Right ventricle myocardium superior (tissue), 1 donor: ENCODE measurements at regions not wholly inside any gene's neighbourhood (a gene's known extent, or its start where the extent isn't known, plus 50 kb on each side); places are given as distances from the start of the nearest gene placed in this dataset.
"Not testable (repeated sequence)": the region's sequence is repeated elsewhere in the genome, so short reads cannot be mapped to it uniquely, and the experiment has no call there.

Source experiments
- ATAC-seq: fragments of 200-7000 bp; cut with Tn5 transposase; one replicate; pipeline ENCODE4 v1.9.1; 2020; ENCODE audit warnings: mild to moderate bottlenecking; ENCODE audit not compliant: poor library complexity
- DNase-seq: peaks from one replicate; pipeline ENCODE4 v3.0.0-alpha.2; 2020
- intact Hi-C: fragments of 100-400 bp; cut with DNase I; formaldehyde crosslinking; loops from one replicate; pipeline ENCODE4 v1.11.2; 2022
- donor health status: DM: no; HTN: yes; CAD: no; lungs with severe emphysema.

DNA sequence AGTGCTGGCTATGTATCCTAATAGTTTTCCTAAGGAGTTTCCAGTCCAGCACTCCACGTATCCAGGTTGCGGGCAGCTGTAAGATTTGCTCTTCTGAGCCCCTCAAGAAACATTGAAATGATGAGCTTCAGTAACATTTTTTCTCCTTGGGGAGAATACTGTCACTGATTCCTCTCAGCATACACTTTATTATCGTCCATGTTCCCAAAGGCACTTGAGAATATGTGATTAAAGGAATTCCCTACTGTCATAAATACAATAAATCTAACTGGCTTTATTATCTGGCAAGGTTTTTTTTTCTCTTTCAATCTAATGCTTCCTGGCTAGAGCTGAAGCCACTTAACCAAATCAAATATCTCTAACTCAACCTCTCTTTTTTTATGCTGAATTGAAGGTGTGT is 359.2 kb upstream of the PKN2 start:
- DNase-seq, result no peak
- intact Hi-C loops, result no loop called here
- no peak for ATAC-seq

DNA sequence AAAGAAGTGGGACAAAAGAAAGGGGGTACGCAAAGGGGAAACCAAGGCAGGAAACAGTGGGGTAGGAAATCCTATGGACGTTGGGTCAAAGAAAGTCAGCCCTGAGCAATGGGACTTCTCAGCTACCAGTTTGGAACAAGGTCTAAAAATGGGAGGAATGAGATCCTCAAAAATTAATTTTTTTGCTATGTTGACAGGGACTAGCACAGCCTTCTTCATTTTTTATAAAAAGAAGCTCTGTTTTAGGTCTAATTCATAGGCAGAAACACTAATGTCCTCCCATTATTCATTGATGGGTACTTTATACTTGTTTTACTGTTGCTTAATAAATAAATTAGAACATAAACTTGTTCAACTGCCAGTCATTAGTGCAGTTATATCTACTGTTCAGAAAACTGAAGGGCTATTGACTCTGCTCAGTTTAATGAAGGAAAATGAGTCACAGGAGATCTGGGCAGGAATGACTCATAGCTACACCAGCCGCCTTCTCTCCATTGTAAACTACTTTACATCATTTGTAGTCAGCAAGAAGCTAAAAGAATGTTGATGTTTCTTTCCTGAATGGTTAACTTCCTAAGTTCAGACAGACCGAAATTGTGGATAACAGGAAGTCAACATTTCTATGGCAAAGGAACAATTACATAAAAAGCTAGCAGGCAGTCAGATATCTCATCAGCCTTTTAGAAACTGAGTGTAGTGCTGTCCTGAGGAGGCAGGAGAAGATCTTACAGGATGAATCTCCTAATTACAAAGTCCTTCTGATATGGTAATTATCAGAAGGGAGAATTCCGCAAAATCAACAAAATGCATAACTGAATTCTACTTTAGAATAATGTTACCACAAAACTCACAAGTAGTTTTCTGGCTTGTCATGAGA is 356.4 kb upstream of the PKN2 start:
- intact Hi-C loops, result no loop called here
- no peak for ATAC-seq
- no peak for DNase-seq

DNA sequence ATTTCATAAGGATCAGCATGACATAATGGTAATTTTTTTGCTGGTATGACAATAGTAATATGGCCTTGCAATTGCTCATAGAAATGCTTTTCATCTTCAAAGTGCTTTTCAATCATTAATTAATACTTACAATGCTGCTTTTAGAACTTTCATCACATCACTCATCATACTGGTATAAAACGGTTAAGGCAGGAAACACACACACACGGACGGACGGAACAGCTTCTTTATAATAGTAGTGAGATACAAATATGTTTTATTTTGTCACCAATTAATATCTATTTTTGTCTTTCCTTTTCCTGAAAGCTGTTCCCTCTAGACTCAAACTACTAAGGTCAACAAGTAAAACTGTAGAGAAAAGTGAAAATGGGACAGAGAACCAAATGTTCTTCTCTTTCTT is 353.9 kb upstream of the PKN2 start:
- no peak for DNase-seq
- ATAC-seq, result no peak
- intact Hi-C loops, result no loop called here

DNA sequence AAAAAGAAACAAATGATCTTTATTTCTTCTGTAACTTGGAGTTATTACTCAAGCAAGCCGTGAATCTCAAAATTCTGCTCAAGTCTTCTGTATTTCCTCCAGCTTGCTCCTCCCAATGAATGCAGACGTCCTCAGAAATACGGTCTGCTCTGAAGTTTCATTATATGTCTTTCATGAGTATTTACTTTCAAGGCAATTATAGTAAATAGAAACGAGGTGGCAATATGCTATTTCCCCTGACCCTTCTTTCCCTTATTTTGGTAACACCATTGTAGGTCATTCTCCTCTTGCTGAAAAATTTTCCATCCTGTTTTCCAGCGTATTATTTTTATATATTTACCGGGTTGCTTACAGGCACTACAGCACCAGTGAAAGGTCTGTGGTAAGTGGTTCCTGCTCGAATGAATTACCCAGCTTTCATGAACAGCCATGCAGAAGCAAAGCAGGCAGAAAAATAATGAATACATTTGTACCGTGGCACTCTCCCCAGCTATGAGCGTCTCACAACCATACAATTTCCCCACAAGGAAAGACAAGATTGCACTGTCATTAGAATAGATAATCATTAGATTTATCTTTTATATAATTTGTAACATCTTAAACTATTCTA is 350.9 kb upstream of the PKN2 start:
- intact Hi-C loops, result no loop called here
- ATAC-seq, result no peak
- no peak for DNase-seq

DNA sequence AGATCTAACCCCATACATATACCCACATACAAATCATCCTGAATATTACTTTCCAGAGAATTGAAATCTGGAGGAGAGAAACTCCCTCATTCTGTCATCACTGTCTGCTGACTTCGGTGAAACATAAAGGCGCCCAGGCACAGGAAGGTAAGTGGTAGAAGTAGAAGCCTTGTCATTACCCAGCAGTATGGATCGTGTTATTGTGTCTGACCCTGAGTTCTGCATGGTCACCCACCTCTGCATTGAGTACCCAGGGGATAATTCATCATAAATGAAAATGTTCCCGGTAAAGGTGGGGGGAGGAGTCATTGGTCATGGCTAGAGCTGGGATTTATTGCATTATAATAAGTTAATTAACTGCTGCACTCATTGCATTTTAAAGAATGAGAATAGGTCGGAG is 342.6 kb upstream of the PKN2 start:
- DNase-seq, result no peak
- intact Hi-C loops, result no loop called here
- ATAC-seq, result no peak

DNA sequence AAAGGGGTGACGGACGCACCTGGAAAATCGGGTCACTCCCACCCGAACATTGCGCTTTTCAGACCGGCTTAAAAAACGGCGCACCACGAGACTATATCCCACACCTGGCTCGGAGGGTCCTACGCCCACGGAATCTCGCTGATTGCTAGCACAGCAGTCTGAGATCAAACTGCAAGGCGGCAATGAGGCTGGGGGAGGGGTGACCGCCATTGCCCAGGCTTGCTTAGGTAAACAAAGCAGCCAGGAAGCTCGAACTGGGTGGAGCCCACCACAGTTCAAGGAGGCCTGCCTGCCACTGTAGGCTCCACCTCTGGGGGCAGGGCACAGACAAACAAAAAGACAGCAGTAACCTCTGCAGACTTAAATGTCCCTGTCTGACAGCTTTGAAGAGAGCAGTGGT is 342.0 kb upstream of the PKN2 start:
- intact Hi-C loops, ATAC-seq, DNase-seq: not testable (repeated sequence)

DNA sequence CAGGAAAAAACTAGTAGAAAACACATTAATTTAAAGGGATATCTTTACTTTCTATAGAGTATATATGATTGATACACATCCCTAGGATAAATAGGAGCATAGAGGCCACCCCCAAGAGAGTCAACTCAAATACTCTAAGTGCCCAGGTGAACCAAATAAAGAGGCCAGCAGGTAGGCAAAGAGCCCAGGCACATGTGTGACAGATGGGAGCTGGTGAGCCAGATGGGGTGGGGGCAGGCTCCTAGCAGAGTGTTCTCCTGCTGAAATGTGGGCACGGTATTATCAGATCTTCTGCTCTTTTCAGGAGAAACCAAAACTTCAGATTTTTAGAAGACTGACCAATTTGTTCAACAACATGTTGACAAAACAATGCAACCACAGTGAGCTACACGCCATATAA is 333.4 kb upstream of the PKN2 start:
- no peak for DNase-seq
- intact Hi-C loops, result no loop called here
- no peak for ATAC-seq

DNA sequence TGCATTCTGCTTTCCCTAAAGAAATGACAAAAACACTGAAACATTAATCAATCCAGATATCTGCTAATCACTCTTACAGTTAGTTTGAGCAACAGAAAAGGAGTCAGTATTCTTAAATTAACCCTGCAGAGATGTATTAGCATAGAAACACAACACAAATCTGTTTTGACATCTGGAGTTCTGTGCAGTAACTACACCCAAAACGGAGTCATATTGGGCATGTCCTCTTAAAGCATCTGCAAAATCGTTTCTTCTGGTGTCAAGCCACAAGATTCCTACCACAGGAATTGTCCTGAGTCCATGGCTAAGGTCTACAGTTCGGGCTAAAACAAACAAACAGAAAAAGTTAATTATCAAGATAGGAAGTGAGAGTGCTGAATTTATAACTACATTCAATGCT is 332.1 kb upstream of the PKN2 start:
- ATAC-seq (no peak), DNase-seq (no peak)
- intact Hi-C loops, result no loop called here

DNA sequence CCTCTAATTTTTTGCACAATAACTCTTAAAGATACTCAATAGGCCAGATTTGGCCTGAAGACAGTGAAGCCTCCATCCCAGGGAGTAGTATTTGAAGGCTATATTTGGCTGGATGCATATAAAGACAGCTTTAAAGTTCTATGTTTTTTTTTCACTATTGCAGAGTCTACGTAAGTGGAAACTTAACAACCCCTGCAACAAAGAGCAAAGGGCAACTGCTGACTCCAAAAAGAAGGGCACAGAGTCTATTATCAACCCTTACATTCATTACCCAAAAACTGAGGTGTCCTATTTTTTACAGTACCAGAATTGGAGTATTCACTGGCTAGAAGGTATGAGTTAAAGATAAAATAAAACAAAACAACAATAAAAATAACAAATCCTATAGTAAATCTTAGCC is 329.8 kb upstream of the PKN2 start:
- DNase-seq (no peak), ATAC-seq (no peak)
- intact Hi-C loops, result no loop called here

DNA sequence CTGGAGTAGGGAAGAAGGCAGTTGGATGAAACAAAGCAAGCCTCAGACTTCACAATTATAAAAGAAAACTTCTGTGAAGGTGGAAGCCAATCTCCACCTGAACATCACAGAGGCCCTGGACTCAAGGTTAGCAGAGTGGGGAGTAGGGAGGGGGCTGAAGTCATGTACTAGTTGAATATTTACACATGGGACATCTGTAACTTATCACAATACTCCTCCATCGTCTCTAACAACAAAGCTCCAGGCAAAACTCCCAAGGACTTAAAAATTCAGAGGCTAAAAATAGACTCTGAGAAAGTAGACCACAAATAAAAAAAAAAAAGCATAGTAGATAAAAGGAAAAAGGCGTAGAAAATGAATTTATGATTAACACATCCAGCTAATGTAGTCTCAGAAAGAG is 326.3 kb upstream of the PKN2 start:
- ATAC-seq (no peak), DNase-seq (no peak)
- intact Hi-C loops, result no loop called here

DNA sequence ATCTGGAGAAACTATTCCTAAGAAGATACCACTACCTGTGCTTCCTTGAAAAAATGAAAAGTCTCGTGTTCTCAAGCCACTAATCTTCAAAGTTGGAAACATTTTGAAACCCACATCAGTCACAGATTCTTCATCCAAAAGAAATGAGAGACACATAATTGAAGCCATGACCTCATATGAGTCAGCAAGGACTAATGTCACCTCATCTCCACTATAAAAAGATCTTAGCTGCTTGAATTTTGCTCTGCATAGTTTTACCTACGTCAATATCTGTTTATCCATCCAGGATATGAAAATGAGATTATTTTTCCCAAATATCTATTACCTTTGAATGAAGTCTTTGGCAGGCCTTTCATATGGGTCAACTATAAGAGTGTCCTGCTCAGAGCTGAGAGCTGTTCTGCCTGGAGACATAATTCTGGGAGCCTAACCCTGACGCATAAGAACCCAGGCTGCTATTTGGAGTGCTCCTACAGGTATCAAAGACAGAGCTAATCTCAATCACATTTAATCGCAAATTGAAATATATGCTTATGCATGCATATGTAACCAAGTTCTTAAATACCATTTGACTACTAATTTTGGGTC is 312.5 kb upstream of the PKN2 start:
- DNase-seq, result no peak
- ATAC-seq, result no peak
- intact Hi-C loops, result no loop called here

DNA sequence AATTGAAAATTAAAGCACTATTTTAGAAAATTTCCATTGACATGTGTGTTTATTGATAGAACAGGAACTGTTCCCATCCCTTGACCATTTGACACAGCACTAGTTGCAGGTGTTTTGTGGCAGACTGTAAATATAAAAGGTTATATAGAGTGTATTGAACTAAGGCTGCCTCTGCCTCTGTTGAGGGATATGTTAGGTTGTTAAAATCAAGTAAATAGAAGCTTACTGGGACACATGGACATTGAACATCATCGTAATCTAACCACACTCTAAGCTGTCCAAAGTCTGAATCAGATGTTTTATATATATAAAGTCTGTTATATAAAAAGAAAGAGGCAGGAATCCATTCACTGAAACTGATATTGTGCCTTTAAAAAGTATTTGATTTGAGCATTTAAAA is 308.1 kb upstream of the PKN2 start:
- no peak for DNase-seq
- ATAC-seq, result no peak
- intact Hi-C loops, result no loop called here

DNA sequence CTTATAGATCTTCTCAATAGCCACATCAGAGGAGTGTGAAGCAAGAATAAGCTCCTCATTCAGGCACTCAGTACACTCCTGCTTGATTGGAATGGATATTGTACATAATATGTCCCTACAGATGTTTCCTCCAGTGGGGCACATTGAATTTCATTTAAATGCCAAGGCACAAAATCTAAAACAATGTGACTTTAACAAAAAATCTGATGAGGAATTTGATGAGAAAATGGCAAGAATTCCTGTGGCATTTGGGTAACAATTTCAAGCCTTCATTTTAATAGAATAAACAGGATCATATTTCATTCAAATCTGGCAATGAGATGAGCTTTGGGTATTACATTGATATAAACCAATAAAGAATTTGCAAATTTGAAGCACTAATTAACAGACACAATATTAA is 307.7 kb upstream of the PKN2 start:
- intact Hi-C loops, result no loop called here
- ATAC-seq (no peak), DNase-seq (no peak)

DNA sequence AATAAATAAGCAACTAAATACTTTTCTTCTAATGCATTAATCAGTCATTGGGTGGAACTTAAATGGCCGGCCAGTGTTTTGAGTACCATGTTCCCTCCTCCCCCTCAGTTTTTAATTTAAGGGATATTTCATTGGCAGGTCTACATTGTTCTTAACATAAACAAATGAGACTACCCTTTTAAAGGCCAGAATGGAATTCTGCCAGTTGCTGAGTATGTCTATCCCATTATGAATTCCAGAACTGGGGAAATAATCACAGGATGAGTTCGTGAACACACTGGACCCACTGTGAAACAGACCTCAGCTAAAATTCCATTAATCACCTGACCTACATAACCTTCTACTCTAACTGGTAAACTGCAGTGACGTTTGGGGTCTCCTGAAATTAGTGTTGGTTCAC is 305.5 kb upstream of the PKN2 start:
- no peak for DNase-seq
- no peak for ATAC-seq
- intact Hi-C loops, result no loop called here

DNA sequence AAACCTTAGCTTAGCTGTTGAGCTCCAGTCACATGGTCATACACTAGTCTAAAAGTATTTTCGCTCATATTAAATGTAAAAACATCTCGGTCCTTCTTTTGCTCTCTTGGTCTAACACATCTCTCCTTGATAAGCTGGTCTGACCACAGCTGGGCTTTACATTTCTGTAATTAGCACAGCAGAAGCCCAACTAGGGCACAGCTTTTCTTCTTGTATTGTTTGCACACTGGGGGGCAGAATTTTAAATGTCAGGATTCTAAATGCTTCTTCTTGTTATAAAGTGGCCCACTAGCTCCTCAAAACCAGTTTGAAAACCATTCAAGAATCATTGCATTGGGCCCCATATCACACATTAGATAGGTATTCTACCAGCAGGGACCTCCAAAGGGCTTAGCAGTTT is 289.1 kb upstream of the PKN2 start:
- DNase-seq (no peak), ATAC-seq (no peak)
- intact Hi-C loops, result no loop called here

DNA sequence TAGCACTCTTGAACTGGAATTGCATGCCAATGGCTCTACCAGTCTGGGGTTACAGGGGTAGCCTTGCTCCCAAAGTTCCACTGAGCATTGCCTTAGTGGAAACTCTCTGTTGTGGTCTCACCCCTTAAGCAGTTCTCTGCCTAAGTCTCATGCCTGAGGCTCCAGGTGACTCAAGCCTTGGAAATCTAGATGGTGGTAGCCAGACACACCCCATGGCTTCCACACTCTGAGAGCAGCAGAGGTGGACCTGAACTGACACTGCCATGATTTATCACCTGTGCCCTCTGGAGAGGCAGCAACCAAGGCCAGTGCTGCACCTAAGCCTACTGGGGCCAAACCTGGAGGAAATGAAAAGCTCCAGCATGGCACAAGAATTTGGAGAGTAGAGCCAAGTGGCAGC is 285.7 kb upstream of the PKN2 start:
- DNase-seq (no peak), ATAC-seq (no peak)
- intact Hi-C loops, result no loop called here

DNA sequence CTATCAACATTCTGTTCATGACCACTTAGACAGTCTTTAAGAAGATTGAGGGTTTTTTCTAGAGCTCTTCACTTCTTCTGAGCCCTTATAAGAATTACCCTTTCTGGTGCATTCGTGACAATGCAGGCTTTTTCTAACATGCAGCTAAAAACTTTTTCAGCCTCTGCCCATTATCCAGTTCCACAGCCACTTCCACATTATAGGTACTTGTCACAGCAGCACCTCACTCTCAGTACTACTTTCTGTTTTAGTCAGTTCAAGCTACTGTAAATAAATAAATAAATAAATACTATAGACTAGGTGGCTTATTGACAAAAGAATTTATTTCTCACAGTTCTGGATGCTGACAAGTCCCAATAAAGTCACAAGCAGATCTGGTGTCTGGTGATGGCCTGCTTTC is 284.4 kb upstream of the PKN2 start:
- intact Hi-C loops, result no loop called here
- DNase-seq (no peak), ATAC-seq (no peak)

DNA sequence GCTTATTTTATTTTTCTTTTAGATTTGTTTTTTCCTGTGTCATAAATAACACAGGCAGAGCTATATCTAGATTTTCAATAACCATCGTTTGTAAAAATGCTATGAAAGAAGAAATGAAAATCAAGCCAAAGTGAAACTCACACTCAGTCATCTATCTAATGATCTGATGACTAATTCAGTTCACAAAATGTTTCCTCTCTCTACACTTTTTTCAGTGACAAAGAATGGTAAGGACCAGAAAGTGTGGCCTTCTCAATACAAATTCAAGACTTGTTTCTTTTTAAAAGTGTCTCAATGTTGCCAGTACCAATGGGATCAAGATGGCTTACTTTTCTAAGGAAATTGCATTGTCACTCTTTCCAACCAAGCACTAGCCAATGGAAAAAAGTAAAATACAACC is 282.8 kb upstream of the PKN2 start:
- ATAC-seq (no peak), DNase-seq (no peak)
- intact Hi-C loops, result no loop called here

DNA sequence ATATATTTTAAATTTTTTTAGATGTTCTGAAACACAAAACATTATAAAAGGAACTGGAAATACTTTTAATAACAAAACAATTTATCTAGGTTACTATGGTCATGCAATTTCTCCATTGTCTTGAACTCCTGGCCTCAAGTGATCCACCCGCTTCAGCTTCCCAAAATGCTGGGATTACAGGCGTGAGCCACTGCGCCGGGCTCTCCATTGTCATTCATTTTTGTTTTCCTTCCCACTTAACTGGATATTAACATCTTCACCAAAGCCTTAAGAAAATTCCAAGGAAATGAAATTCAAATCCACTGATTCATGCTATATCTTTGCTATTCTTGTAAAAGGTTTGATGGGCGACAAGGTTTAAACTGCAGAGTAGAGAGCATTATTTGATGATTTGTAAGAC is 279.5 kb upstream of the PKN2 start:
- ATAC-seq (no peak), DNase-seq (no peak)
- intact Hi-C loops, result no loop called here

DNA sequence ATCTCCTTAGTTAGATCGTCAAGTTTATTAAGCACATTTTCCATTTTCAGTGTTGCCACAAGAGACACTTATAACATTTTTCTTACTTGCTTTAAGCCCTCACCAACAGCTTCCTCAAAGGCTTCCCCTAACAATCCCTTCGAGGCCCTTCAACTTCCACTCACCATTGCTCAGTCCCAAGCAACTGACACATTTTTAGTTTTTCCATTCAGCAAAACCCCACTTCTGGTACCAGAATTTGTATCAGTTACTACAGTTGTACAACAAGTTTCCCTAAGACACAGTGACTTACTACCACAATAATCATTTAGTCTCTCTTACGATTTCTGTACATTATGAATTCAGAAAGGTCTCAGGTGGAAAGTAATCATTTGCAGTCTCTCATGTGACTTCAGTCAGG is 276.8 kb upstream of the PKN2 start:
- intact Hi-C loops, result no loop called here
- DNase-seq (no peak), ATAC-seq (no peak)
